T-helper 1 cell treated with Interleukin-12 subunit alpha and Interleukin-12 subunit beta and Interleukin-4 antibody, amounts not matched to agents 30 ng/mL and 1 ng/mL, for 36 hours (primary cell): ENCODE measurements at regions not wholly inside any gene's neighbourhood (a gene's known extent, or its start where the extent isn't known, plus 50 kb on each side); places are given as distances from the start of the nearest gene placed in this dataset.

Experiments used
- intact Hi-C: fragments of 100-400 bp; cut with micrococcal nuclease; formaldehyde crosslinking; loops from one replicate; pipeline ENCODE4 v1.15.1; 2024

- intact Hi-C loops, result no loop called here
Observed at GRCh38 chr11:64456509-64457320, 97.8 kb downstream of the RPS6KA4 start.

- intact Hi-C loops, result no loop called here
Observed at GRCh38 chr11:64457416-64458010, 98.2 kb upstream of the SLC22A11 start.

GRCh38 chr11:64458997-64459396 is 96.7 kb upstream of the SLC22A11 start:
- intact Hi-C loops, result no loop called here

- intact Hi-C loops, result no loop called here
Observed at GRCh38 chr11:64459609-64460008, 96.1 kb upstream of the SLC22A11 start.

GRCh38 chr11:64461081-64461480 is 94.7 kb upstream of the SLC22A11 start:
- intact Hi-C loops, result no loop called here

GRCh38 chr11:64466115-64466718 is 89.5 kb upstream of the SLC22A11 start:
- intact Hi-C loops, result no loop called here

GRCh38 chr11:64469288-64469687 is 86.5 kb upstream of the SLC22A11 start:
- intact Hi-C loops, result no loop called here

- intact Hi-C loops, result no loop called here
Observed at GRCh38 chr11:64472593-64473455, 82.9 kb upstream of the SLC22A11 start.

GRCh38 chr11:64474680-64475079 is 81.1 kb upstream of the SLC22A11 start:
- intact Hi-C loops, result no loop called here

- intact Hi-C loops, result no loop called here
Observed at GRCh38 chr11:64475145-64475544, 80.6 kb upstream of the SLC22A11 start.

- intact Hi-C loops, result no loop called here
Observed at GRCh38 chr11:64476881-64477280, 78.9 kb upstream of the SLC22A11 start.

GRCh38 chr11:64477675-64478074 is 78.1 kb upstream of the SLC22A11 start:
- intact Hi-C loops, result no loop called here

GRCh38 chr11:64482588-64482987 is 73.2 kb upstream of the SLC22A11 start:
- intact Hi-C loops, result no loop called here

GRCh38 chr11:64484191-64485022 is 71.3 kb upstream of the SLC22A11 start:
- intact Hi-C loops, result no loop called here

GRCh38 chr11:64485074-64485473 is 70.7 kb upstream of the SLC22A11 start:
- intact Hi-C loops, result no loop called here

- intact Hi-C loops, result loop anchor here (1.0 to 2.0 kb wide), 2 partner anchors 41 to 163 kb away; no protein-coding TSS in a partner anchor
Observed at GRCh38 chr11:64489831-64490441, 65.8 kb upstream of the SLC22A11 start.

GRCh38 chr11:64490562-64491216 is 65.1 kb upstream of the SLC22A11 start:
- intact Hi-C loops, result loop anchor here (1.0 to 2.0 kb wide), 2 partner anchors 42 to 163 kb away; no protein-coding TSS in a partner anchor

GRCh38 chr11:64492561-64492960 is 63.2 kb upstream of the SLC22A11 start:
- intact Hi-C loops, result no loop called here

GRCh38 chr11:64498136-64498535 is 57.6 kb upstream of the SLC22A11 start:
- intact Hi-C loops, result no loop called here
